Endothelial cell of umbilical vein (primary cell): ENCODE measurements at regions not wholly inside any gene's neighbourhood (a gene's known extent, or its start where the extent isn't known, plus 50 kb on each side); places are given as distances from the start of the nearest gene placed in this dataset.

Experiments
- BruUV-seq: library from RNA; stranded (reverse); fragments of 400-500 nt; replicated peaks from 2 replicates; lab custom pipeline; 2021; lab: Mats Ljungman, UMichigan
- CTCF ChIA-PET: fragments of 300-600, 350-600 bp; sonication (Branson Sonifier 250); formaldehyde crosslinking; loops from one replicate; lab custom pipeline; 2021; ENCODE audit warnings: antibody characterized with exemption, inconsistent platforms; lab: Charles Lee
- POLR2A ChIA-PET: fragments of 300-600, 350-600 bp; sonication (Branson Sonifier 250); formaldehyde crosslinking; loops from one replicate; lab custom pipeline; 2021; ENCODE audit warnings: antibody characterized with exemption, inconsistent platforms; lab: Charles Lee
- DNase-seq: peaks from one replicate; pipeline ENCODE4 v3.0.0-alpha.2; 2011; ENCODE audit warnings: low read depth, low spot score
- FAIRE-seq: peaks from 2 replicates; lab custom pipeline; 2011; peaks lifted over from hg19 to GRCh38; lab: Jason Lieb, UNC
- H2AFZ ChIP-seq: 2 replicates; pipeline ENCODE4 v1.6.0; 2012; ENCODE audit warnings: low read depth, low read length, control low read depth, inconsistent platforms
- H3K27ac ChIP-seq: 2 replicates; pipeline ENCODE4 v1.5.1; 2011; ENCODE audit warnings: low read depth, mild to moderate bottlenecking, control low read depth, low read length, moderate library complexity; ENCODE audit not compliant: insufficient read depth
- H3K27me3 ChIP-seq, 2 experiments: 2 replicates each; pipeline versions ENCODE4 v1.6.0 to v1.6.1; 2011; ENCODE audit warnings: low read length in 2 of 2, mixed read lengths in 1 of 2; ENCODE audit not compliant: control insufficient read depth in 2 of 2, insufficient read depth in 2 of 2
- H3K36me3 ChIP-seq, 2 experiments: 2 replicates in 1 of 2; 3 replicates in 1 of 2; pipeline ENCODE4 v1.5.1; 2011; ENCODE audit warnings: low read length in 2 of 2, mild to moderate bottlenecking in 1 of 2, moderate library complexity in 1 of 2; ENCODE audit not compliant: control insufficient read depth in 2 of 2, insufficient read depth in 2 of 2; ENCODE audit errors: extremely low read depth in 1 of 2
- H3K4me1 ChIP-seq: 3 replicates; pipeline ENCODE4 v1.5.1; 2011; ENCODE audit warnings: mild to moderate bottlenecking, low read length; ENCODE audit not compliant: control insufficient read depth, insufficient read depth; ENCODE audit errors: extremely low read depth
- H3K4me2 ChIP-seq: 2 replicates; pipeline ENCODE4 v1.6.1; 2011; ENCODE audit warnings: low read length, control low read depth, mixed read lengths; ENCODE audit not compliant: insufficient read depth
- H3K4me3 ChIP-seq, 3 experiments: fragments of 200-600 bp in 1 of 3; sonication (generic), shearing (Covaris generic) in 1 of 3; replicated peaks in 1 of 3; 2 replicates each; pipeline ENCODE4 v1.5.1; 2011 to 2016; ENCODE audit warnings: control low read depth in 3 of 3, low read length in 3 of 3, mild to moderate bottlenecking in 2 of 3, inconsistent platforms in 1 of 3, low read depth in 1 of 3, moderate library complexity in 1 of 3; ENCODE audit not compliant: insufficient read depth in 1 of 3
- H3K79me2 ChIP-seq: 2 replicates; pipeline ENCODE4 v1.6.0; 2012; ENCODE audit warnings: low read length, inconsistent platforms; ENCODE audit not compliant: control insufficient read depth, insufficient read depth
- H3K9ac ChIP-seq: replicated peaks from 2 replicates; pipeline ENCODE3; 2011; ENCODE audit warnings: low read length, control low read depth; ENCODE audit not compliant: insufficient read depth; ENCODE audit errors: extremely low read depth
- H3K9me1 ChIP-seq: replicated peaks from 3 replicates; pipeline ENCODE4 v1.6.0; 2011; ENCODE audit warnings: mild to moderate bottlenecking, low read length; ENCODE audit not compliant: control insufficient read depth, insufficient read depth; ENCODE audit errors: extremely low read depth
- H3K9me3 ChIP-seq: replicated peaks from 2 replicates; pipeline ENCODE4 v1.5.1; 2012; ENCODE audit warnings: low read length, inconsistent platforms; ENCODE audit not compliant: control insufficient read depth, insufficient read depth
- H4K20me1 ChIP-seq: replicated peaks from 2 replicates; pipeline ENCODE3; 2011; ENCODE audit warnings: mild to moderate bottlenecking, low read length; ENCODE audit not compliant: control insufficient read depth, insufficient read depth; ENCODE audit errors: extremely low read depth
- CTCF ChIP-seq, 2 donors: IDR thresholded peaks; 1 replicate in 1 of 2; 2 replicates in 1 of 2; pipeline ENCODE4 v1.5.1; 2011; ENCODE audit warnings: low read length in 2 of 2, mild to moderate bottlenecking in 2 of 2, moderate library complexity in 2 of 2, control low read depth in 1 of 2, inconsistent platforms in 1 of 2, low read depth in 1 of 2; ENCODE audit not compliant: insufficient read depth in 1 of 2; ENCODE audit errors: extremely low read depth in 1 of 2
- EZH2 ChIP-seq: IDR thresholded peaks from 2 replicates; pipeline ENCODE4 v1.6.1; 2012; ENCODE audit warnings: borderline replicate concordance, low read depth, mild to moderate bottlenecking, moderate library complexity, low read length, inconsistent platforms; ENCODE audit not compliant: severe bottlenecking
- FOS ChIP-seq: IDR thresholded peaks from 2 replicates; pipeline ENCODE4 v1.6.1; 2011; ENCODE audit warnings: mild to moderate bottlenecking, low read length, moderate library complexity, borderline replicate concordance; ENCODE audit not compliant: insufficient read depth
- GATA2 ChIP-seq: IDR thresholded peaks from 2 replicates; pipeline ENCODE4 v1.7.0; 2011; ENCODE audit warnings: low read depth, mild to moderate bottlenecking, moderate library complexity, mixed read lengths, low read length; ENCODE audit not compliant: insufficient read length, insufficient read depth
- JUN ChIP-seq: IDR thresholded peaks from 2 replicates; pipeline ENCODE4 v1.6.1; 2011; ENCODE audit warnings: borderline replicate concordance, low read depth; ENCODE audit not compliant: insufficient read length, insufficient read depth
- MYC ChIP-seq: IDR thresholded peaks from one replicate; pipeline ENCODE4 v1.6.1; 2011; ENCODE audit warnings: mild to moderate bottlenecking, low read depth, low read length
- POLR2A ChIP-seq: IDR thresholded peaks from 2 replicates; pipeline ENCODE4 v1.6.1; 2012; ENCODE audit warnings: low read depth, mild to moderate bottlenecking, control low read depth, low read length
- POLR2AphosphoS5 ChIP-seq: IDR thresholded peaks from 2 replicates; pipeline ENCODE4 v1.6.1; 2012; ENCODE audit warnings: low read depth, mild to moderate bottlenecking, control low read depth, low read length, moderate library complexity; ENCODE audit not compliant: insufficient read depth
- dilution Hi-C: fragments of 300-500 bp; cut with MboI; formaldehyde crosslinking; loops from one replicate; pipeline ENCODE4 v1.15.0; 2019; ENCODE audit warnings: low sequenced_read_pairs; ENCODE audit not compliant: extremely low pct_ligation_motif_present
- intact Hi-C: fragments of 100-400 bp; cut with micrococcal nuclease; formaldehyde crosslinking; loops from one replicate; pipeline ENCODE4 v1.10.0; 2022
- TF ChIP-seq, protein P1 (sequence below): IDR thresholded peaks from 2 replicates; pipeline ENCODE4 v1.6.1; 2011; ENCODE audit not compliant: insufficient read depth, insufficient read length

DNA sequence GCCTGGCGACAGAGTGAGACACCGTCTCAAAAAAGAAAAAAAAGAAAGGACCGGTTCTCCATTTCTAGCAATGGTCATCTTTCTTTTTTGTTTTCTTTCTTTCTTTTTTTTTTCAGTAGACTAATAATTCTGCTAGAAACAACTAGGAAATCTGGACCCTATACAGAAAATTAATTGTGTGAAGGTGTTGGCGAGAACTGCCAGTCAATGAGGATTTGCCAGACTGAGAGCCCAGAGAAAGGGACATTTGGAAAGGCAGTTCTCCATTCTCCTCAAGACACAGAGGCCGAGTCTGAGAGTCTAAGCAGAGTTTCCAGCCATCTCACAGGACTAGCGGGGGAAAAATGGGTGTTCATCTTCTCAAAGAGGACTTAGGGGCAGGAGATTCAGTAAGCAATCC, 123.6 kb upstream of the GPC1 start:
- FAIRE-seq: no peak
- no TSS peak for BruUV-seq

More for the DNA sequence above, 123.6 kb upstream of the GPC1 start:
- H3K36me3 ChIP-seq: no peaks in the 10 kb centered on the region
- no peak overlapping the region for H3K4me2 ChIP-seq
- H3K79me2 ChIP-seq: no peaks in the 10 kb centered on the region
- no peaks in the 10 kb centered on the region for H3K4me1 ChIP-seq
- no peaks in the 10 kb centered on the region for H3K27me3 ChIP-seq
- H3K9ac ChIP-seq: no peak overlapping the region
- POLR2A ChIA-PET: no interaction called here
- H3K27ac ChIP-seq: no peak overlapping the region
- no peaks in the 10 kb centered on the region for H3K9me1 ChIP-seq
- H3K4me3 ChIP-seq: no peak overlapping the region
- dilution Hi-C loops (no loop called here), intact Hi-C loops (no loop called here)
- DNase-seq: no peak
- H4K20me1 ChIP-seq: no peaks in the 10 kb centered on the region
- CTCF ChIA-PET: no interaction called here
- no peaks in the 10 kb centered on the region for H3K9me3 ChIP-seq
- TF ChIP-seq, protein P1, sequence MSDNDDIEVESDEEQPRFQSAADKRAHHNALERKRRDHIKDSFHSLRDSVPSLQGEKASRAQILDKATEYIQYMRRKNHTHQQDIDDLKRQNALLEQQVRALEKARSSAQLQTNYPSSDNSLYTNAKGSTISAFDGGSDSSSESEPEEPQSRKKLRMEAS: no peak
- no peak for TF ChIP-seq CTCF (IDR thresholded peaks at IDR 0.05; ENCODE audit: extremely low read depth in 1 of 2, insufficient read depth in 1 of 2, low read depth in 1 of 2, low read length in 2 of 2)
- TF ChIP-seq POLR2A: no peak
- TF ChIP-seq MYC: no peak
- TF ChIP-seq POLR2AphosphoS5: no peak
- TF ChIP-seq FOS: no peak
- no peak for TF ChIP-seq JUN
- TF ChIP-seq GATA2: no peak
- TF ChIP-seq EZH2: no peak
- H2AFZ ChIP-seq: no peak overlapping the region
